ENCODE measurements at regions not wholly inside any gene's neighbourhood (a gene's known extent, or its start where the extent isn't known, plus 50 kb on each side); places are given as distances from the start of the nearest gene placed in this dataset.

GRCh38 chr10:83934641-83935338, 204.5 kb upstream of the GHITM start:
- H3K9ac ChIP-seq (ENCODE audit: low read length): no peak overlapping the region
- H2AFZ ChIP-seq (ENCODE audit: low read length): no peak overlapping the region
- H3K4me1 ChIP-seq (ENCODE audit: insufficient read depth, low read length, severe bottlenecking): no peaks in the 10 kb centered on the region
- no peak overlapping the region for H3K4me2 ChIP-seq (ENCODE audit: low read length)
- no peaks in the 10 kb centered on the region for H3F3A ChIP-seq (ENCODE audit: insufficient read depth, low read length)
- no peak for TF ChIP-seq EZH2 (IDR thresholded peaks at IDR 0.05; ENCODE audit: borderline replicate concordance, low read length)
- no peak for TF ChIP-seq CTCF (IDR thresholded peaks at IDR 0.05; ENCODE audit: low read length)
- H3K79me2 ChIP-seq (ENCODE audit: insufficient read depth, low read length): no peaks in the 10 kb centered on the region
- H3K9me2 ChIP-seq (ENCODE audit: low read depth, low read length): no peaks in the 10 kb centered on the region
- H3K4me3 ChIP-seq (ENCODE audit: low read depth, low read length, poor library complexity, severe bottlenecking): no peak overlapping the region
- no peaks in the 10 kb centered on the region for H4K20me1 ChIP-seq (ENCODE audit: insufficient read depth, low read length)
- no peaks in the 10 kb centered on the region for H3K36me3 ChIP-seq (ENCODE audit: insufficient read depth, low read length)
- no peaks in the 10 kb centered on the region; the same call in 1 of the 2 replicates for H3K27me3 ChIP-seq (ENCODE audit: insufficient read depth, low read length)
- H3K9me3 ChIP-seq (ENCODE audit: low read length): no peaks in the 10 kb centered on the region
- no peak overlapping the region for H3K27ac ChIP-seq (ENCODE audit: low read depth, low read length, poor library complexity, severe bottlenecking)

- no peak overlapping the region for H3K27ac ChIP-seq (ENCODE audit: low read depth, low read length, poor library complexity, severe bottlenecking)
- no peaks in the 10 kb centered on the region for H4K20me1 ChIP-seq (ENCODE audit: insufficient read depth, low read length)
- H3K9ac ChIP-seq (ENCODE audit: low read length): no peak overlapping the region
- no peaks in the 10 kb centered on the region for H3K9me2 ChIP-seq (ENCODE audit: low read depth, low read length)
- no peak overlapping the region for H2AFZ ChIP-seq (ENCODE audit: low read length)
- H3K4me3 ChIP-seq (ENCODE audit: low read depth, low read length, poor library complexity, severe bottlenecking): no peak overlapping the region
- H3K79me2 ChIP-seq (ENCODE audit: insufficient read depth, low read length): no peaks in the 10 kb centered on the region
- no peaks in the 10 kb centered on the region for H3K9me3 ChIP-seq (ENCODE audit: low read length)
- TF ChIP-seq EZH2 (IDR thresholded peaks at IDR 0.05; ENCODE audit: borderline replicate concordance, low read length) (no peak), CTCF (IDR thresholded peaks at IDR 0.05; ENCODE audit: low read length) (no peak)
- no peaks in the 10 kb centered on the region for H3K4me1 ChIP-seq (ENCODE audit: insufficient read depth, low read length, severe bottlenecking)
- H3K4me2 ChIP-seq (ENCODE audit: low read length): no peak overlapping the region
- no peaks in the 10 kb centered on the region for H3K36me3 ChIP-seq (ENCODE audit: insufficient read depth, low read length)
- H3K27me3 ChIP-seq (ENCODE audit: insufficient read depth, low read length): no peaks in the 10 kb centered on the region; the same call in 1 of the 2 replicates
- H3F3A ChIP-seq (ENCODE audit: insufficient read depth, low read length): no peaks in the 10 kb centered on the region
These were observed 204.0 kb upstream of the GHITM start for GRCh38 chr10:83935339-83935736.

- H2AFZ ChIP-seq (ENCODE audit: low read length): no peak overlapping the region
These were observed 203.4 kb upstream of the GHITM start for GRCh38 chr10:83935911-83936310.

More at GRCh38 chr10:83935911-83936310, 203.4 kb upstream of the GHITM start:
- TF ChIP-seq EZH2 (IDR thresholded peaks at IDR 0.05; ENCODE audit: borderline replicate concordance, low read length) (no peak), CTCF (IDR thresholded peaks at IDR 0.05; ENCODE audit: low read length) (no peak)
- Histone ChIP-seq H3K27me3 (ENCODE audit: insufficient read depth, low read length) (no peaks in the 10 kb centered on the region; the same call in 1 of the 2 replicates), H3F3A (ENCODE audit: insufficient read depth, low read length) (no peaks in the 10 kb centered on the region), H3K27ac (ENCODE audit: low read depth, low read length, poor library complexity, severe bottlenecking) (no peak overlapping the region), H3K36me3 (ENCODE audit: insufficient read depth, low read length) (no peaks in the 10 kb centered on the region), H4K20me1 (ENCODE audit: insufficient read depth, low read length) (no peaks in the 10 kb centered on the region), H3K4me2 (ENCODE audit: low read length) (no peak overlapping the region), H3K4me1 (ENCODE audit: insufficient read depth, low read length, severe bottlenecking) (no peaks in the 10 kb centered on the region), H3K79me2 (ENCODE audit: insufficient read depth, low read length) (no peaks in the 10 kb centered on the region), H3K4me3 (ENCODE audit: low read depth, low read length, poor library complexity, severe bottlenecking) (no peak overlapping the region), H3K9me3 (ENCODE audit: low read length) (no peaks in the 10 kb centered on the region), H3K9ac (ENCODE audit: low read length) (no peak overlapping the region), H3K9me2 (ENCODE audit: low read depth, low read length) (no peaks in the 10 kb centered on the region)

All from OCI-LY1 (cell line).